ENCODE measurements at regions not wholly inside any gene's neighbourhood (a gene's known extent, or its start where the extent isn't known, plus 50 kb on each side); places are given as distances from the start of the nearest gene placed in this dataset.
"Not testable (repeated sequence)": the region's sequence is repeated elsewhere in the genome, so short reads cannot be mapped to it uniquely, and the experiment has no call there.

GRCh38 chr12:91452464-91452863, 269.8 kb upstream of the DCN start:
- not testable (repeated sequence) for TF ChIP-seq POLR2AphosphoS5 (IDR thresholded peaks at IDR 0.05; ENCODE audit: low read depth, low read length); CTCF (IDR thresholded peaks at IDR 0.05)
